Mucosa of rectum (tissue), 2 donors: ENCODE measurements at regions not wholly inside any gene's neighbourhood (a gene's known extent, or its start where the extent isn't known, plus 50 kb on each side); places are given as distances from the start of the nearest gene placed in this dataset.

Experiments
- H3K27ac ChIP-seq, 2 donors: one replicate each; pipeline ENCODE4 v1.7.0; 2013; ENCODE audit warnings: inconsistent platforms in 2 of 2, low read depth in 2 of 2, low read length in 2 of 2
- H3K27me3 ChIP-seq, 2 donors: one replicate each; pipeline ENCODE4 v1.7.0; 2013; ENCODE audit warnings: low read length in 2 of 2; ENCODE audit not compliant: control insufficient read depth in 2 of 2, insufficient read depth in 2 of 2
- H3K36me3 ChIP-seq, 2 donors: one replicate each; pipeline ENCODE4 v1.7.0; 2013; ENCODE audit warnings: low read length in 2 of 2; ENCODE audit not compliant: control insufficient read depth in 2 of 2, insufficient read depth in 2 of 2
- H3K4me1 ChIP-seq, 2 donors: one replicate each; pipeline ENCODE4 v1.7.0; 2013; ENCODE audit warnings: low read length in 2 of 2, mild to moderate bottlenecking in 1 of 2; ENCODE audit not compliant: control insufficient read depth in 2 of 2, insufficient read depth in 2 of 2
- H3K4me3 ChIP-seq, 2 donors: one replicate each; pipeline ENCODE4 v1.7.0; 2013; ENCODE audit warnings: low read length in 2 of 2
- H3K9ac ChIP-seq, 2 donors: one replicate each; pipeline ENCODE4 v1.7.0; 2013; ENCODE audit warnings: low read length in 2 of 2, low read depth in 1 of 2, mild to moderate bottlenecking in 1 of 2
- H3K9me3 ChIP-seq, 2 donors: one replicate each; pipeline ENCODE4 v1.7.0; 2013; ENCODE audit warnings: low read length in 2 of 2; ENCODE audit not compliant: control insufficient read depth in 2 of 2
- donor health status: healthy.
- donor health status: Normal muscosa, but diverticular disease.

- H3K27me3 ChIP-seq: no peaks in the 10 kb centered on the region
- H3K4me1 ChIP-seq: peaks cover 3 to 6% of the 10 kb centered on the region in 2 donors
- H3K9me3 ChIP-seq: no peaks in the 10 kb centered on the region
- H3K27ac ChIP-seq: peak overlapping the region in 1 of 2 donors; percentile 4
- H3K9ac ChIP-seq: no peak overlapping the region
- no peaks in the 10 kb centered on the region for H3K36me3 ChIP-seq
- peak overlapping the region in 1 of 2 donors; percentile 29 for H3K4me3 ChIP-seq
Observed at GRCh38 chr6:146878168-146878951, 279.6 kb downstream of the ADGB start.

DNA sequence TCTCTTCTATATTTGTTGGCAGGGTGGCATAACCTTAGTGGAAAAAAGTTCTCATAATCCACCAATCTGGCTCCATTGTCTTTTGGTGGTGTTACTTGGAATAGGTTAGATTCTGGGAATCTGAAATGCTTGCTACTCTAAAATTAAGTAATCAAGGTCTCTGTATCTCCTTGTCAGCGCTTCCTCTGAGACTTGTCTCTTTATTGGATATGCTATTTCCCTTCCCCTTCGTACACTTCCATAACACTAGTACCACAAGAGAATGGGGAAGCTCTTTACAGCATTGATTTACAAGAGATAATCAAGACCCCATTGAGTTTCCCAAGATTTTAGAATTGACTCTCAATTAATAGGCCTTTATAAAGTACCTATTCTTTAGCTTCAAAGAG lies 280.2 kb downstream of the ADGB start:
- peaks cover 3 to 6% of the 10 kb centered on the region in 2 donors for H3K4me1 ChIP-seq
- H3K4me3 ChIP-seq: peak overlapping the region in 1 of 2 donors; percentile 29
- H3K9me3 ChIP-seq: no peaks in the 10 kb centered on the region
- no peaks in the 10 kb centered on the region for H3K36me3 ChIP-seq
- H3K27ac ChIP-seq: peak overlapping the region in 1 of 2 donors; percentile 3
- no peaks in the 10 kb centered on the region for H3K27me3 ChIP-seq
- H3K9ac ChIP-seq: no peak overlapping the region

DNA sequence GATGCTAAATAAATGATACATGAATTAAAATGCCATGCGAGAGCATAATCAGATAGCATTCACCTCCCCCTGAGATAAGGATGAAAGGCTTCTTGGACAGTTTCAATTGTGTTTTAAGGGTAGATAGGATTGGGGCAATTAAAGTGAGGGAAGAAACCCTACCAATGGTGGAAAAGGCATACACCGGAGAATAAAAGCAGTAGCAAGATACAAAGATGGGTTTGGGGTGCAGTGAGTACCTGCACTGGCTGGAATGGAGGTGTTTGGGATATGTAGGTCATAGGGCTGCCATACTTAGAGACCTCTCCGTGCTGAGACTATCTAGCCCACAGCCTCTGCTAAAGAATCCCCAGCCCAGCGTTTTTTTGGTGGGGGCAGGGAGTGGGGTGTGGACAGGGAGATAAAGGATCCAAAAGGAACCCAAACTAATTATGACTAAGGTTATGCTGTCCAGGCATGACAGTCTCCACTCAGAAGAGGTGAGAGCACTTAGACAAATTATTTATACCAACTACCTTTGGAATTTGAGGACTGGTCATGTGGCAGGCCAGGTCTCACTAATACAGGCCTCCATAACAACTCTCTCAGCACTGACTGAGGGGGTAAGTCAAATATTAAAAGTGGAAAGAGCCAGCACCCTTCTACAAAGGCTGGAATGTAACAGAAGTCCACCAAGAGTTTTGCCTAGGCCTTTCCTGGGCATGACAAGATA lies 280.8 kb downstream of the ADGB start:
- peaks cover 4 to 9% of the 10 kb centered on the region in 2 donors for H3K4me1 ChIP-seq
- no peak overlapping the region for H3K27ac ChIP-seq
- H3K36me3 ChIP-seq: no peaks in the 10 kb centered on the region
- no peaks in the 10 kb centered on the region for H3K27me3 ChIP-seq
- H3K9ac ChIP-seq: no peak overlapping the region
- no peak overlapping the region for H3K4me3 ChIP-seq
- no peaks in the 10 kb centered on the region for H3K9me3 ChIP-seq

- no peaks in the 10 kb centered on the region for H3K36me3 ChIP-seq
- H3K4me3 ChIP-seq: no peak overlapping the region
- H3K9ac ChIP-seq: no peak overlapping the region
- H3K9me3 ChIP-seq: no peaks in the 10 kb centered on the region
- peaks cover 6 to 21% of the 10 kb centered on the region in 2 donors for H3K4me1 ChIP-seq
- H3K27ac ChIP-seq: no peak overlapping the region
- no peaks in the 10 kb centered on the region for H3K27me3 ChIP-seq
Observed at GRCh38 chr6:146881228-146882181, 282.7 kb downstream of the ADGB start.

DNA sequence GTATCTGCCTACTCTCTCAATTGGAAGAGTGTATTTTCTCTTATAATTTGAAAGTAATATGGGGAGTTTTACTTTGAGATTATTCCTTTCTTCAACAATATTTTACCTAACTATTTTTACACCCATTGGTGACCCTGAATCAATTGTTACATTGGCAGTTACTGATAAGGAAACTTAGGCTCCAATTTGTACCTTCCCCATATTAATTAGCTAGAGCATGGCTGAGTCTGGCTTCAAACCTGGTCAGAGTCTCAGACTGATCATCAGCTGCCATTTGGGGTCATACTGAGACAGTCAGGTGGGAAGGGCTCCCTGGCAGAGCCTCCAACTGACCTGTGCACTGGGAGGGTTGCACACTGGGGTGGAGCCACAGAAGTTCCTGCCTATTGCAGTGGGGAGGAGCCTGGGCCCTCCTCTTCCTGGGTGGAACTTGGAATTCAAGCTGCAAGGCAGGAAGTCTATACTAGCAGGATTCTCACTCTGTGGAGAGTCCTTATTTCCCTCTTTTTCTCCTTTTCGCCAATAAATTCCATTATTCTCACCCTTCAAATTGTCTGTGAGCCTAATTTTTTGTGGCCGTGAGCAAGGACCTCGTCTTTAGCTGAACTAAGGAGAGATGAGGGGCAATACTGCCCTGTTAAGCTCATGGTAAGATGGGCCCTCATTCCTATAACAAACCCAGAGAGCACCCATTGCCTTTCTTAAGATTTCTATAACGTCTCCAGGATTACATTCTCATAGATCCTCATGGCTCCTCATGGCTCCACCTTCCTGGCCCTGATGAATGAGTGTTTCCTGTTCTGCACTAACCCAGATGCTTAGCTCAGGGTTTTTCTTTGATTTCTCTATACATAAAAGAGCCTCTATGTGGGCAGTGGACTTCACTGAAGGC lies 285.1 kb downstream of the ADGB start:
- Histone ChIP-seq H3K9me3 (no peaks in the 10 kb centered on the region), H3K27ac (peak overlapping the region in 1 of 2 donors; percentile 55), H3K9ac (no peak overlapping the region)

DNA sequence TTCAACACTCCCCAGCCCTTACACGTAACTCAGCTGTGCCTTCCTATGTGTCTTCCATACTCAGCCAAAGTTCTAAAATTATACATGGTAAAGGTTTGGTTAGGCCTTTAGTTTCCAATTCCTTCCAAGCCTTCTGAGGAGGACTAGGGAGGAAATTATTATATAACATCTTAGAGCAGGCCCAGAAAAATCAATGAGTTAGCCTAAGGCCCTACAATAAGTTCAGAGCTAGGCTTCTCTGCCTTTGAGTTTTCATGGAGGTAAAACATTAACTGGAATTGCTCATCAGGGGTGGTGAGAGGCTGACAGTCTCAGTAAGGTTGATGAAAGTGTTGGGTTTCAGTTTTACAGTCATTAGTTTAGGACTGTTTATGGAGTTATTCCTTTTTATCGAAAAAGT lies 286.0 kb downstream of the ADGB start:
- no peak overlapping the region for H3K9ac ChIP-seq
- peaks cover 3 to 15% of the 10 kb centered on the region in 2 donors for H3K4me1 ChIP-seq
- H3K9me3 ChIP-seq: no peaks in the 10 kb centered on the region
- H3K27ac ChIP-seq: peak overlapping the region in 1 of 2 donors; percentile 55
- no peaks in the 10 kb centered on the region for H3K36me3 ChIP-seq
- no peak overlapping the region for H3K4me3 ChIP-seq
- H3K27me3 ChIP-seq: no peaks in the 10 kb centered on the region

More for the DNA sequence above, 285.1 kb downstream of the ADGB start:
- no peaks in the 10 kb centered on the region for H3K36me3 ChIP-seq
- H3K4me1 ChIP-seq: peaks cover 3 to 16% of the 10 kb centered on the region in 2 donors
- H3K4me3 ChIP-seq: no peak overlapping the region
- H3K27me3 ChIP-seq: no peaks in the 10 kb centered on the region

DNA sequence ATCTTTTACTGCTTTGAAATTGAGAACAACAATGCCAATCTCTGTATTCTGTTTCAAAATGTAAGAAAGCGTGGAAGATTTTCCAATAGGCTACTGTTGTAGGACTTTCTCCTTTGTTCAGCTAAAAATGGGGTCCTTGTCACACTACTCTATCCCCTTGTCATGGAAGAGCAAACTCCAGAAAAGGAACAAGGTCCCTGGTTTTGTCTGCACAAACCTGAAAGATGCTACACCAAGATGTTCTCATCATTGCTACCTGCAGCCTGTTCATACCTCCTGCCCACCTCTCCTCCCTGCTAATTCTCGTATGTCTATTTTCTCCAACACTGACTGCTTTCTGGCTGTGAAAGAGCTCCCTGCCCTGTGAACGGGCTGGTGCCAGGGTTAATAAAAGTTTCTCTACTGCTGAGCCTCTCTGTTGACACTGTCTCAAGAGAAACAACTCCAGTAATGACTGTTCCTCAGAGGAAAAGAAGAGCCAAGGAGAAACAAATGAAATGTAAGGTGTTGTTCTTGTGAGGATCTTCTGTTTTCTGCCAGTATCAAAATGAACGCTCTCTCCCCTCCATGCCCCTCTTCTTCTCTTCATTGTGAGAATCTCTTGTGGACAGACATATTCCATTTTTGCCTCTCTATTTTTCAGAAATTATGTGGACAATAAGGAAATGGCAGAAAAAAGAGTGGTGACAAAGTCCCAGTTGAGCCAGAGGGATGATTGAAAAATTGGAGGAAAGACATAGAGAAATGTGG lies 287.1 kb downstream of the ADGB start:
- H3K9me3 ChIP-seq: no peaks in the 10 kb centered on the region
- H3K27ac ChIP-seq: peak overlapping the region in 1 of 2 donors; percentile 12
- no peaks in the 10 kb centered on the region for H3K27me3 ChIP-seq
- peaks cover 3 to 15% of the 10 kb centered on the region in 2 donors for H3K4me1 ChIP-seq
- no peak overlapping the region for H3K9ac ChIP-seq
- H3K4me3 ChIP-seq: peak overlapping the region in 1 of 2 donors; percentile 4
- H3K36me3 ChIP-seq: no peaks in the 10 kb centered on the region

- no peaks in the 10 kb centered on the region for H3K9me3 ChIP-seq
- H3K4me1 ChIP-seq: peaks cover 3 to 15% of the 10 kb centered on the region in 2 donors
- H3K4me3 ChIP-seq: no peak overlapping the region
- no peak overlapping the region for H3K27ac ChIP-seq
- H3K36me3 ChIP-seq: no peaks in the 10 kb centered on the region
- H3K9ac ChIP-seq: no peak overlapping the region
- no peaks in the 10 kb centered on the region for H3K27me3 ChIP-seq
Observed at GRCh38 chr6:146886587-146887446, 288.0 kb downstream of the ADGB start.
